SK-N-MC (cell line): ENCODE measurements at regions not wholly inside any gene's neighbourhood (a gene's known extent, or its start where the extent isn't known, plus 50 kb on each side); places are given as distances from the start of the nearest gene placed in this dataset.

Experiments used
- EZH2 ChIP-seq: fragments of 200-600 bp; sonication (generic); IDR thresholded peaks from one replicate; pipeline ENCODE4 v1.6.1; 2017; ENCODE audit warnings: antibody characterized with exemption
- FOXP2 ChIP-seq: optimal IDR thresholded peaks from 2 replicates; pipeline ENCODE3; 2011; ENCODE audit warnings: mild to moderate bottlenecking, moderate library complexity; ENCODE audit not compliant: insufficient read depth; ENCODE audit errors: extremely low read length, control extremely low read depth
- POLR2AphosphoS5 ChIP-seq: IDR thresholded peaks from 2 replicates; pipeline ENCODE4 v1.6.1; 2012; ENCODE audit warnings: mild to moderate bottlenecking, low read depth, low read length, borderline replicate concordance

GRCh38 chr1:118363396-118363795 is 178.4 kb upstream of the SPAG17 start:
- TF ChIP-seq POLR2AphosphoS5 (no peak), EZH2 (no peak), FOXP2 (no peak)
